ENCODE measurements at regions not wholly inside any gene's neighbourhood (a gene's known extent, or its start where the extent isn't known, plus 50 kb on each side); places are given as distances from the start of the nearest gene placed in this dataset.

GRCh38 chr6:33963136-33963750 is 159.4 kb upstream of the MLN start:
- H3K27ac ChIP-seq, result no peak overlapping the region
- no peak for ATAC-seq (ENCODE audit: low FRiP score in 2 of 2)
- no peak overlapping the region for H3K4me3 ChIP-seq
- H3K27me3 ChIP-seq, result no peaks in the 10 kb centered on the region
- H3K36me3 ChIP-seq, result no peaks in the 10 kb centered on the region
- no peaks in the 10 kb centered on the region for H3K4me1 ChIP-seq
- 60 to 93% methylated on average over 1 to 7 of the region's 7 CpGs for WGBS, 2 donors
- no peaks in the 10 kb centered on the region for H3K9me3 ChIP-seq
- no peak for DNase-seq
- TF ChIP-seq POLR2AphosphoS5 (IDR thresholded peaks at IDR 0.05) (no peak), EP300 (IDR thresholded peaks at IDR 0.05) (no peak), POLR2A (IDR thresholded peaks at IDR 0.05) (no peak)
- TF ChIP-seq, protein P1, sequence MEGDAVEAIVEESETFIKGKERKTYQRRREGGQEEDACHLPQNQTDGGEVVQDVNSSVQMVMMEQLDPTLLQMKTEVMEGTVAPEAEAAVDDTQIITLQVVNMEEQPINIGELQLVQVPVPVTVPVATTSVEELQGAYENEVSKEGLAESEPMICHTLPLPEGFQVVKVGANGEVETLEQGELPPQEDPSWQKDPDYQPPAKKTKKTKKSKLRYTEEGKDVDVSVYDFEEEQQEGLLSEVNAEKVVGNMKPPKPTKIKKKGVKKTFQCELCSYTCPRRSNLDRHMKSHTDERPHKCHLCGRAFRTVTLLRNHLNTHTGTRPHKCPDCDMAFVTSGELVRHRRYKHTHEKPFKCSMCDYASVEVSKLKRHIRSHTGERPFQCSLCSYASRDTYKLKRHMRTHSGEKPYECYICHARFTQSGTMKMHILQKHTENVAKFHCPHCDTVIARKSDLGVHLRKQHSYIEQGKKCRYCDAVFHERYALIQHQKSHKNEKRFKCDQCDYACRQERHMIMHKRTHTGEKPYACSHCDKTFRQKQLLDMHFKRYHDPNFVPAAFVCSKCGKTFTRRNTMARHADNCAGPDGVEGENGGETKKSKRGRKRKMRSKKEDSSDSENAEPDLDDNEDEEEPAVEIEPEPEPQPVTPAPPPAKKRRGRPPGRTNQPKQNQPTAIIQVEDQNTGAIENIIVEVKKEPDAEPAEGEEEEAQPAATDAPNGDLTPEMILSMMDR (IDR thresholded peaks at IDR 0.05), result no peak

- no peak for TF ChIP-seq POLR2AphosphoS5 (IDR thresholded peaks at IDR 0.05)
- TF ChIP-seq EP300 (IDR thresholded peaks at IDR 0.05), result no peak
- no peak for TF ChIP-seq POLR2A (IDR thresholded peaks at IDR 0.05)
- TF ChIP-seq, protein P1 (IDR thresholded peaks at IDR 0.05), result no peak
- Histone ChIP-seq H3K27ac (no peak overlapping the region), H3K27me3 (no peaks in the 10 kb centered on the region), H3K4me3 (no peak overlapping the region), H3K9me3 (no peaks in the 10 kb centered on the region), H3K36me3 (no peaks in the 10 kb centered on the region), H3K4me1 (no peaks in the 10 kb centered on the region)
- no peak for DNase-seq
- 65 to 72% methylated on average over 15 to 16 of the region's 16 CpGs for WGBS, 2 donors
- no peak for ATAC-seq (ENCODE audit: low FRiP score in 2 of 2)
Observed at GRCh38 chr6:33962246-33963027, 158.6 kb upstream of the MLN start.

- H3K9me3 ChIP-seq, result no peaks in the 10 kb centered on the region
- H3K27me3 ChIP-seq, result no peaks in the 10 kb centered on the region
- WGBS, 2 donors, result 78 to 83% methylated on average over 2 to 6 of the region's 6 CpGs
- H3K4me3 ChIP-seq, result no peak overlapping the region
- ATAC-seq (ENCODE audit: low FRiP score in 2 of 2) (no peak), DNase-seq (no peak)
- H3K4me1 ChIP-seq, result no peaks in the 10 kb centered on the region
- TF ChIP-seq POLR2AphosphoS5 (IDR thresholded peaks at IDR 0.05) (no peak), EP300 (IDR thresholded peaks at IDR 0.05) (no peak), POLR2A (IDR thresholded peaks at IDR 0.05) (no peak)
- TF ChIP-seq, protein P1 (IDR thresholded peaks at IDR 0.05), result no peak
- H3K36me3 ChIP-seq, result no peaks in the 10 kb centered on the region
- H3K27ac ChIP-seq, result no peak overlapping the region
Observed at GRCh38 chr6:33961691-33962090, 157.9 kb upstream of the MLN start.

DNA sequence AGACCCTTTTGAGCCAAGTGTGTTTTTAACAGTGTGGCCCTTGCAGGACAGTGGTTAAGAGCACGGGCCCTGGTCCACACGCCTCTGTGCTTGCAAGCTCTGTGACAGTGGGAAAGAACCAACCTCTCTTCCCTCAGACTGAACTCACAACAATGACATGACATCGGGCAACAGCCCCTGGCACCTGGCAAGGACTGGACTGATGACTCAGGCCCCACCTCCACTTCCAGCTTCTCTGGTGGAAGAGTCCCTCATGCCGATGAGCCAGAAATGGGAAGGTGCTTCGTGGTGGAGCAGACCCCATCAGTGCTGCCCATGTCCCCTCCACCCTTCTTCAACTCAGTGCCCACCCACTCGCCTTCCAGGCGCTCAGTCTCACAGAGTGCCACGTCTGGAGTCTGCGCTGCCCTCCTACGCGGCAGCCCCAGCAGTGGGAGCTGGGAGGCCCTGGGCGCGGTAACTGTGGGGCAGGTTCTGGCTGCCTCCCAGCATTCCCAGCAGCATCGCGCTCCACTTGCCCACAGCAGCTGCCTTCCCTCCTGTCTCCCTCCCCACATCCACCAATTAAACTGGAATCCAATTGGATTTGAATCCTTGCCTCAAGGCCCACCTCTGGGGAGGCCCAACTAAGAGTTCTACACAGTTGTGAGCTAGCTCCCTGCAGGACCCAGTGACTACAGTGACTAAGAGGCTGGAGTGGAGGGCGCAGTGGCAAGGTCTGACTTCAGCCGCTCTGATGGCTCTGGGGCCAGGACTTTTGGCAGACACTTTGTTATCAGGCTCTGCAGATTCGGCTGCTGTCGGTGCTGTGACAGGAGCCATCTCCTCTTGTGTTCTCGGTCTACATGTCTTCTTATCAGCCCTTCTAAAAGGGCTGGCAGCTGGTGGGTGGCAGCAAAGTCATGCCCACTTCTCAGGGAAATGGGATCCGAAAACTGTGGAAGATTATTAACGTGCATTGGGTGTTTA is 156.8 kb upstream of the MLN start:
- no peaks in the 10 kb centered on the region for H3K9me3 ChIP-seq
- no peak for DNase-seq
- H3K27me3 ChIP-seq, result no peaks in the 10 kb centered on the region
- no peak overlapping the region for H3K27ac ChIP-seq
- no peaks in the 10 kb centered on the region for H3K4me1 ChIP-seq
- 83% methylated on average over 18 to 22 of the region's 22 CpGs for WGBS, 2 donors
- H3K36me3 ChIP-seq, result no peaks in the 10 kb centered on the region
- no peak for ATAC-seq (ENCODE audit: low FRiP score in 2 of 2)
- TF ChIP-seq POLR2A (IDR thresholded peaks at IDR 0.05) (no peak), EP300 (IDR thresholded peaks at IDR 0.05) (no peak), POLR2AphosphoS5 (IDR thresholded peaks at IDR 0.05) (no peak)
- TF ChIP-seq, protein P1 (IDR thresholded peaks at IDR 0.05), result no peak
- H3K4me3 ChIP-seq, result no peak overlapping the region

Data from upper lobe of left lung (tissue), 6 donors.